HepG2 (cell line): ENCODE measurements at regions not wholly inside any gene's neighbourhood (a gene's known extent, or its start where the extent isn't known, plus 50 kb on each side); places are given as distances from the start of the nearest gene placed in this dataset.

Experiments
- BCL3 ChIP-seq: sonication (generic); formaldehyde crosslinking; IDR thresholded peaks from 2 replicates; pipeline ENCODE4 v1.5.1; 2020; ENCODE audit warnings: mild to moderate bottlenecking, missing genetic modification reagents, moderate library complexity
- CEBPG ChIP-seq: IDR thresholded peaks from 2 replicates; pipeline ENCODE4 v1.6.1; 2016
- ELF4 ChIP-seq: sonication (generic); formaldehyde crosslinking; IDR thresholded peaks from 2 replicates; pipeline ENCODE4 v1.5.0; 2020; ENCODE audit warnings: missing genetic modification reagents, mild to moderate bottlenecking, moderate library complexity, borderline replicate concordance
- MAFF ChIP-seq: IDR thresholded peaks from 2 replicates; pipeline ENCODE4 v1.6.1; 2011; ENCODE audit warnings: low read depth, low read length, improper control_type of control experiment
- MATR3 ChIP-seq: sonication (generic); formaldehyde crosslinking; IDR thresholded peaks from 2 replicates; pipeline ENCODE4 v1.4.0; 2020; ENCODE audit warnings: missing genetic modification reagents
- MAX ChIP-seq: IDR thresholded peaks from 2 replicates; pipeline ENCODE4 v1.6.1; 2012; ENCODE audit warnings: inconsistent platforms
- NR2F2 ChIP-seq: IDR thresholded peaks from 2 replicates; pipeline ENCODE4 v1.6.1; 2012; ENCODE audit warnings: low read depth, inconsistent platforms, borderline replicate concordance
- POLR2AphosphoS2 ChIP-seq: IDR thresholded peaks from 2 replicates; pipeline ENCODE4 v1.6.1; 2011; ENCODE audit warnings: low read depth, low read length, improper control_type of control experiment
- U2AF1 ChIP-seq: fragments of 200-400 bp; formaldehyde crosslinking; optimal IDR thresholded peaks from 2 replicates; pipeline ENCODE3; 2017; ENCODE audit warnings: mild to moderate bottlenecking, low read depth, low read length
- ZFP36 ChIP-seq: fragments of 150-350 bp; IDR thresholded peaks from 2 replicates; pipeline ENCODE4 v1.6.1; 2018; ENCODE audit warnings: borderline replicate concordance, low read length, low read depth; ENCODE audit not compliant: partially characterized antibody
- ZNF557 ChIP-seq: sonication (generic); formaldehyde crosslinking; IDR thresholded peaks from 2 replicates; pipeline ENCODE4 v1.4.0; 2020; ENCODE audit warnings: missing genetic modification reagents
- TF ChIP-seq, protein P1 (sequence below): sonication (generic); formaldehyde crosslinking; IDR thresholded peaks from 2 replicates; pipeline ENCODE4 v1.5.0; 2020; ENCODE audit warnings: mild to moderate bottlenecking, missing genetic modification reagents
- TF ChIP-seq, protein P2 (sequence below): sonication (generic); formaldehyde crosslinking; IDR thresholded peaks from 2 replicates; pipeline ENCODE4 v1.4.0; 2020; ENCODE audit warnings: mild to moderate bottlenecking, missing genetic modification reagents

- no peak for TF ChIP-seq U2AF1
- TF ChIP-seq, protein P1, sequence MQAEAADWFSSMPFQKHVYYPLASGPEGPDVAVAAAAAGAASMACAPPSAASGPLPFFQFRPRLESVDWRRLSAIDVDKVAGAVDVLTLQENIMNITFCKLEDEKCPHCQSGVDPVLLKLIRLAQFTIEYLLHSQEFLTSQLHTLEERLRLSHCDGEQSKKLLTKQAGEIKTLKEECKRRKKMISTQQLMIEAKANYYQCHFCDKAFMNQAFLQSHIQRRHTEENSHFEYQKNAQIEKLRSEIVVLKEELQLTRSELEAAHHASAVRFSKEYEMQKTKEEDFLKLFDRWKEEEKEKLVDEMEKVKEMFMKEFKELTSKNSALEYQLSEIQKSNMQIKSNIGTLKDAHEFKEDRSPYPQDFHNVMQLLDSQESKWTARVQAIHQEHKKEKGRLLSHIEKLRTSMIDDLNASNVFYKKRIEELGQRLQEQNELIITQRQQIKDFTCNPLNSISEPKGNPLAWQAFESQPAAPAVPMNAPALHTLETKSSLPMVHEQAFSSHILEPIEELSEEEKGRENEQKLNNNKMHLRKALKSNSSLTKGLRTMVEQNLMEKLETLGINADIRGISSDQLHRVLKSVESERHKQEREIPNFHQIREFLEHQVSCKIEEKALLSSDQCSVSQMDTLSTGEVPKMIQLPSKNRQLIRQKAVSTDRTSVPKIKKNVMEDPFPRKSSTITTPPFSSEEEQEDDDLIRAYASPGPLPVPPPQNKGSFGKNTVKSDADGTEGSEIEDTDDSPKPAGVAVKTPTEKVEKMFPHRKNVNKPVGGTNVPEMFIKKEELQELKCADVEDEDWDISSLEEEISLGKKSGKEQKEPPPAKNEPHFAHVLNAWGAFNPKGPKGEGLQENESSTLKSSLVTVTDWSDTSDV, result no peak
- TF ChIP-seq BCL3, result no peak
- TF ChIP-seq MATR3 (CRISPR knock-in tag), result no peak
- TF ChIP-seq POLR2AphosphoS2, result no peak
- peak; percentile 45; the same call in 1 of the 2 replicates for TF ChIP-seq MAX
- TF ChIP-seq, protein P2, sequence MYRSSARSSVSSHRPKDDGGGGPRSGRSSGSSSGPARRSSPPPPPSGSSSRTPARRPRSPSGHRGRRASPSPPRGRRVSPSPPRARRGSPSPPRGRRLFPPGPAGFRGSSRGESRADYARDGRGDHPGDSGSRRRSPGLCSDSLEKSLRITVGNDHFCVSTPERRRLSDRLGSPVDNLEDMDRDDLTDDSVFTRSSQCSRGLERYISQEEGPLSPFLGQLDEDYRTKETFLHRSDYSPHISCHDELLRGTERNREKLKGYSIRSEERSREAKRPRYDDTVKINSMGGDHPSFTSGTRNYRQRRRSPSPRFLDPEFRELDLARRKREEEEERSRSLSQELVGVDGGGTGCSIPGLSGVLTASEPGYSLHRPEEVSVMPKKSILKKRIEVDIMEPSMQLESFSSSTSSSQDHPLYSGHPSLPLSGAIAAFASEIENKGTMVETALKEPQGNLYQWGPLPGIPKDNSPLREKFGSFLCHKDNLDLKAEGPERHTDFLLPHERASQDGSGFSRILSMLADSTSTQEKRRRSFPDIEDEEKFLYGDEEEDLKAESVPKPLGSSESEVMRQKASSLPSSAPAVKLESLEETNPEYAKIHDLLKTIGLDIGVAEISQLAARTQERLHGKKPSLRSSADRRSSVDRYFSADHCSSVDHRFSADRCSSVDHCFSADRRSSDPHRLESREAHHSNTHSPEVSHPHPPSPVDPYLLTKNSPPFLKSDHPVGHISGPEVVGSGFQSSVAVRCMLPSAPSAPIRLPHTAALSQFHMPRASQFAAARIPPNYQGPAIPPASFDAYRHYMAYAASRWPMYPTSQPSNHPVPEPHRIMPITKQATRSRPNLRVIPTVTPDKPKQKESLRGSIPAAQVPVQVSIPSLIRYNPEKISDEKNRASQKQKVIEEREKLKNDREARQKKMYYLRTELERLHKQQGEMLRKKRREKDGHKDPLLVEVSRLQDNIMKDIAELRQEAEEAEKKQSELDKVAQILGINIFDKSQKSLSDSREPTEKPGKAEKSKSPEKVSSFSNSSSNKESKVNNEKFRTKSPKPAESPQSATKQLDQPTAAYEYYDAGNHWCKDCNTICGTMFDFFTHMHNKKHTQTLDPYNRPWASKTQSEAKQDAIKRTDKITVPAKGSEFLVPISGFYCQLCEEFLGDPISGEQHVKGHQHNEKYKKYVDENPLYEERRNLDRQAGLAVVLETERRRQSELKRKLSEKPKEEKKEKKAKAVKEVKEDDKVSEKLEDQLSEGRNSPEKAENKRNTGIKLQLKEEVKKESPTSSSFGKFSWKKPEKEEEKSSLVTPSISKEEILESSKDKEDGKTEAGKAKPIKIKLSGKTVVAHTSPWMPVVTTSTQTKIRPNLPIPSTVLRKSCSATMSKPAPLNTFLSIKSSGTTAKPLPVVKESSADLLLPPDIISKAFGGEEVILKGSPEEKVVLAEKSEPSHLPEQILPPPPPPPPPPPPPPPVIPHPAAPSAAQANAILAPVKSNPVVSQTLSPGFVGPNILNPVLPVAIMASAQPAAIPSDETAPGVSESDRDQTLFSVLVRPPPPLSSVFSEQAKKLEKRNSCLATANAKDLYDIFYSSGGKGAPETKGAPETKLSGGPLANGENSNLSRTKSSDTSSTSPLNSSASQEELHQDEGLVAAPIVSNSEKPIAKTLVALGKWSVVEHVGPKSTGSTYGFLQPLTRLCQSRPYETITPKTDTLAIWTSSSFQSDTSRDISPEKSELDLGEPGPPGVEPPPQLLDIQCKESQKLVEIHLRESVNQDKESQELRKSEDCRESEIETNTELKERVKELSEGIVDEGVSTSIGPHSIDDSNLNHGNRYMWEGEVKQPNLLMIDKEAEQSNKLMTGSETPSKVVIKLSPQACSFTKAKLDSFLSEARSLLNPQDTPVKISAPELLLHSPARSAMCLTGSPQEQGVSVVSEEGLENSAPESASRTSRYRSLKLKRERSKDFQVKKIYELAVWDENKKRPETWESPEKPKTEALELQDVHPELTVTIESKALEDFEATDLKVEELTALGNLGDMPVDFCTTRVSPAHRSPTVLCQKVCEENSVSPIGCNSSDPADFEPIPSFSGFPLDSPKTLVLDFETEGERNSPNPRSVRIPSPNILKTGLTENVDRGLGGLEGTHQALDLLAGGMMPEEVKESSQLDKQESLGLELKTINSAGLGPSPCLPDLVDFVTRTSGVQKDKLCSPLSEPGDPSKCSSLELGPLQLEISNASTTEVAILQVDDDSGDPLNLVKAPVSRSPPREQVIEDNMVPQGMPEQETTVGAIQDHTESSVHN (CRISPR knock-in tag), result no peak
- TF ChIP-seq ZNF557, result no peak
- TF ChIP-seq NR2F2, result peak; percentile 85
- TF ChIP-seq ZFP36, result no peak
- TF ChIP-seq ELF4 (CRISPR knock-in tag), result no peak
- TF ChIP-seq CEBPG (CRISPR knock-in tag), result no peak
- peak; percentile 89 for TF ChIP-seq MAFF
Measured at GRCh38 chr5:109989161-109989560, 299.4 kb downstream of the MAN2A1 start.
